NCI-H2107 treated with DMSO at 0.1 percent for 48 hours (cell line): ENCODE measurements at regions not wholly inside any gene's neighbourhood (a gene's known extent, or its start where the extent isn't known, plus 50 kb on each side); places are given as distances from the start of the nearest gene placed in this dataset.

Experiments
- DNase-seq: peaks from one replicate; lab custom pipeline; 2025; ENCODE audit not compliant: unreplicated experiment; lab: John Stamatoyannopoulos, UW

DNA sequence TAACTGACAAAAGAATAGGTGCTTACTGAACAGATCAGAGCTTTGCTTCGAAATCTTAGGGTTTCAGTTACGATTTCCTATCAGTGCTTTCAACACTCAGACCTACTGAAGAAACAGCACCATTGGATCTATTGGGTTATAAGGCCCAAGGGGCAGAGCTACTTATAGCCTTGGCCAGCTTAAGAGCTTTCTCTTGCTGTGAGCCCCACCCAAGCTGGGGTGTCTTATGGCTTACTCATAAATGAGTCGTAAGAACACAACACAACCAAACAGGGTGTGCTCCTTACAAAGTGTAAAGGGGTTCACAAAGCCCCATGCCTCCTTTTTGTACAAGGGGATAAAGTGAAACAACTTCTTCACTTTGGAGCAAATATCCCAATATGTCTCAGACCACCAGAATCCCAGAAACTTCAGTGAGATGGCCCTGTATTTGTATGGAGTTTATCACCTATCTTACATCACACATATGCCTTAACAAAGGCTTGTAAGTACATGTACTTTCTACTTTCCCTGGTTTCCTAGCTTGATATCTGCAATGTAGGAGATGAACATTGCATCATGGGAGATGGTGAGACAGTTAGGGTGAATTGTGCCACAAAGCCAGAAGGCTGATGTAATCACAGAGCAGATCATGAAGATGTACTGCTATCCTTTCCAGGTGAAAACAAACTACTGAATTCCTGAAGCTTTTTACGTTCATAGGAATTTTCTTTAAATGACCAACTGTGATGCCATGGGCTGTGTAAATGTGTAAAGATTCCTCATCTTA lies 115.5 kb upstream of the GLI2 start:
- no peak for DNase-seq

DNA sequence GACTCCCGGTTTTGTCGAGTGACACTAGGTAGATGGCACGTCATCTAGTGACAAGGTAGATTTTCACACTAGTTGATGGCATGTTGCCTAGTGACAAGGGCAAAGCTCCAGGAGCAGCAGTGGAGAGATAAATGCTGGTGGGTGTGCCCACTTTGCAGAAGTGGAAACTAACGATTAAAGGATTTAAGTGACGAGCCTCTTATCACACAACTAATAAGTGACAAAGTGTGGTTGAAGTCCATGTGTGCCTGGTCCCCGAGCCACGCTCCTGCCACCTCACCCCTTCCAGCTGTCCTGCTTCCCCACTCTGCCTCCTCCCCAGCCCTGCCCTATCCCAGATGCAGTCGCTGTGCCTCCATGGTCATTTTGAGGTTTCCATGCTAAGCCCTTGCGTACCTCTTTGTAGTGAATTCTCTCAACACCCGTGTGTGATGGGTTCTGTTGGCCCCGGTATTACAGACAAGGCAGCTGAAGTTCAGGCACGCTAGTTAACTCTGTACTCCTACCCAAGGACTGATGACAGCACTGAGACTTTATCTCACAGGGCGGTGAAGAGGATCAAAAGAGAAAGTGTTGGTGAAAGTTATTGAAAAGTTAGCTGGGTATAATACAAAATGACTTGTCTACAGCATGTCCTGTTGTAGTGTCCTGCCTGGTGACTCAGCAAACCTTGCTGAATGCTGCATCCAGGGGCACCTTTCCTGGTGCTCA lies 113.4 kb upstream of the GLI2 start:
- DNase-seq, result no peak

DNA sequence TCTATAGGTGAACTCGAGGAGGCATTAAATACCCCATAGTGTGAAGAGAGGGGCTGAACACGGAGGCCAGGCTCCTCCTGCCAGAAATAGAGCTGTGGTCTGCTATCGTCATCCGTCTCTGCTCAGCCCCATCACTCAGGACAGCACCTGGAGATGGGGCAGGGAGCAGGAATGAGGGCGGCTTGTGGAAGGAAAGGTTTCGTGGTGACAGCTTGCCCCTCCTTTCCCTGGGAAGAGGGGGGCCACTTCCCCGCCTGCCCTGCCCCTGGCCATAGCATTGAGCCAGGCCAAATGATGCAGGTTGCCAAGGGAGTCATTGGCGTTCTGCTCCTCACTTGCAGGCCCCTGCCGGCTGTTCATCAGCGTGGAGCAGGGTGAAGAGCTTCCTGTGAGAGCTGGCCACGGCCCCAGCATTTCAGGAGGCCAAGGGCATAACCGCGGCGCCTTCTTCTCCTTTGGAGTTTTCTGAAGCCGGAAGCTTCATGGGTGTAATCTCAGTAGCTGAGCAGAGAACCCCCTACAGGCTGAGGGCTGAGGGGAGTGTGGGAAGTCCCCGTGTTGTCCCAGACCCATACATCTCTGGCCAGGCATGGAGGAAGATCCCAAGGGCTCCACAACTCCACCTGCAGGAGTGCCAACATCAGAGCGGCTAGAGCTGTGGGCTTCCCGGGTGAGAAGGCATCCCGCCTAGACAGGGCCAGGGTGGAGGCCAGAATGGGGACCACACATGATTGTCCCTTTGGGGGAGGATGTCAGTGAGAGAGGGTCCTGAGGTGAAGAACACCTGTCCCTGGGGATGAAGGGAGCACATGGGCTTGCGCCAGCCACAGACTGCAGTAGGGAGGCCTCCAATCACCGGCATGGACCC lies 112.5 kb upstream of the GLI2 start:
- DNase-seq, result no peak

DNA sequence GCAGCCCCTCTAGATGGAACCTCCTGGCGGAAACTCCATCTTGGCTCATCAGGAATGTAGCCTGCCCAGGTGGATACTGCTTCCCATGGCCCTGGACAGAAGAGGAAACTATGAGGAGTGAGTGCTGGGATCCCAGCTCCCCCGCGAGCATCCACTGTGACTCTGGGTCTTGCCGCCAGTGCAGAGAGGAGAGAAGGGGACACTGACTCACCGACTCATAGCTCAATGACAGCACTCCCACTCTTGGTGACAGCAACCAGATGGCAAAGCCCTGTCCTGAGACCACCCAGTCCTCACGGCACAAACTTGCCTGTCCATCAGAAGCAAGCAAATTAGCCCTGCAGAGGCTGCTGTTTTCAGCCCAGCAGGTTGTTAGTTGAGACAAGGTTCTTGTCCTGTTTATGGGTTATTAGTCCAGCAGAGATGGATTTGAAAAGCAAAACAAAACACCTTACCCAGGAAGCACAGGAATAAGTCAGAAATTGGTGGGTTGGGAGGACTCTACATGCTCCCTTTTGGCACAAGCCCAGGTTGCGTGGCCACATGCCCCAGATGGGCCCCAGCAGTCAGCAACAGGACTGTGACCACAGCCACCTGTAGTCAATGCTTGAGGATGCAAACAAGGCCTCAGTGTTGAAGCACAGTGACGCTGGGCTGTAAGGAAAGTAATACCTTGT lies 111.5 kb upstream of the GLI2 start:
- no peak for DNase-seq

DNA sequence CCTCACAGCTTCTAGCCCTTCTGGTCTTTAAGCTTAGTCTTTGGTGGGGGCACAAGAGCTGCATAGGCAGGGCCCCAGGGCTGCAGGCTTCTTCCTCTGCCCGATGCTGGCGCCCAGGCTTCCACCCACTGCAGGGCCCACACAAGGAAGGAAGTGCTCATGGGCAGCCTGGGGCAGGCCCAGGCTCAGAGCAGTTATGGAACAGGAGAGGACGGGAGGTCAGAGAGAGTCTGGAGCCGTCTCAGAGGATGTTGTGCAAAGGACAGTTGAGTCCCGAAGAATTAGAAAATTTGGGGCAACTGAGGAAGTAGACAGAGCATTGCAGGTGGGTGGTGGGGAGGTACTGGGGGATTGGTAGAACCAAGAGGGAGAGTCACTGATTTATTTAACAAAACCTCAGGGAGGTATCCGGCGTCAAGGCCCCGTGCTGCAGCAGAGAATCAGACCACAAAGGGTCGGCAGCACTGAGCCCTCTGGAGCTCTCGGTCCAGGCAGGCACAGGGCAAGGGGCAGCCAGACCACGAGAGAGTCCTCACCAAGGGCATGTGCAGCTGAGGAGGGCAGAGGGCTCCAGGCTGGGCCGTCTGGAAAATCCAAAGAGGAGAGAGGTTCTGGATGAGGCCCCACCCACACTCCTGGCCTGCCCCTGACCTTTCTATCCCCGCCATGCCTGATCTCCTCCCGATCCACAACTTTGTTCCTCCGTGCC lies 110.8 kb upstream of the GLI2 start:
- DNase-seq, result no peak

DNA sequence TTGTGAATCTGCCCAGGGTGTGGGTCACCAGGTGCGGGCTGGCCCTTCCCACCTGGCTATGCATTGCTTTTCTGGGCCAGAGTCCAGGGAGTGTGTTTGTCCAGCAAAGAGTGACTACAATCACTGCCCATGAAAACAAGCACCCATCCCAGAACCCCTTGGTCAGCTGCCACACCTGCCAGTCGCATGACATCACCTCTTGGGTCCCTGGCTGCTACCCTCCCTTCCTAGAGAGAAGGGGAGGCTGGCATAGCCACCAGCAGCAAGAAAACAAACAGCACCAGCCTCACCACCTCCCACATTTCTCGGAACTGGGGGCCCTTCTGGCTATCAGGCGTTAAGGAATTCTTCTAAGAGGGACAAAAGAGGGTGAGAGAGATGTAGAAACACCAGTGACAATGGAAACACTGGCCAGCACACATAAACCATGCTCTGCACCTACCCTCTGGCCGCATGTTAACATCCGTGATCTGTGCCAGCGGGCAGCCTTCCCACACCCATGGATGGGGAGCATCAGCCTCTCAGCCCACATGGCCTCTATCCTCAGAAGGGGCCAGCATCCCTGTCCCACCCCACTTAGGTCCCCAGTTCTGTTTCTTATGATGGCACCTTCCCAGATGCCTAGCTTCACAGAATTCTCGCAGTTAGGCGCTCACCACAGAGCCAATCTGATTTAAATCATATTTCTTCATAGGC lies 109.7 kb upstream of the GLI2 start:
- DNase-seq, result no peak

DNA sequence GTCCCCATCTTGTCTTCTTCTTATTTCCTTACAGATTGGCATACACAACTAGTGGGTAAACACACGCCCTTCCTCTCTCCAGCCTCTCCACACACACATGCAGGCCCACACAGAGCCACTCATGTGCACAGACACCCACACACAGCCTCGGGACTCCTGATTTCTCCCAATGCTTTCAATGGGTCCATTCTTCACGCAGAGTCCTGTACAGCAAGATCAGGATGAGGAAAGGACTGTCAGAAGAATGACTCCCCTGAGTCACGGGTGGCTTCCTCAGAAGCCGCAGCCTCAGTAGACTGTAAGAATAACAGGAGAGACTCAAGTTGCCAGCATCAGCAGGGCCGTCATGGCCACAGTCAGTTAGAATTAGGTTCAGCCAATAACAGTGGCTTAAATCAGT lies 109.1 kb upstream of the GLI2 start:
- DNase-seq, result no peak

DNA sequence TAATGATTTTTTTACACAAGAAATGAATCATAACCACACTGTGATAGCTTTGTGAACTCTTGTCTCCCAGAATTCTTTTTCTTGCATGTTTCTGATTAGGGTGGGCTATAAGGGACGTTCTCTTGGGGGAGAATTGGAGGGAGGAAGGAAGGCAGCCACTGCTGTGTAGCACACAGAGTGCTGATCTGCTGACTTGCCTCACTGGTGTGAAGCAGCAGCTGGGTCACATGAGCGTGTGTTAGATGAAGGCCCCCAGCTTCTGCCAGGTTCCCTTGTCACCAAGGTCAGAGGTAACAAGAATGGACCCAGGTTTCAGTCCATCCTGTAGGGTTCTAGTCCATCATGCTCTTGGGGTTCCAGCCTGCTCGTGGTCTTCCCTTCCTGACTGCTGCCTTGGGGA lies 107.4 kb upstream of the GLI2 start:
- no peak for DNase-seq

DNA sequence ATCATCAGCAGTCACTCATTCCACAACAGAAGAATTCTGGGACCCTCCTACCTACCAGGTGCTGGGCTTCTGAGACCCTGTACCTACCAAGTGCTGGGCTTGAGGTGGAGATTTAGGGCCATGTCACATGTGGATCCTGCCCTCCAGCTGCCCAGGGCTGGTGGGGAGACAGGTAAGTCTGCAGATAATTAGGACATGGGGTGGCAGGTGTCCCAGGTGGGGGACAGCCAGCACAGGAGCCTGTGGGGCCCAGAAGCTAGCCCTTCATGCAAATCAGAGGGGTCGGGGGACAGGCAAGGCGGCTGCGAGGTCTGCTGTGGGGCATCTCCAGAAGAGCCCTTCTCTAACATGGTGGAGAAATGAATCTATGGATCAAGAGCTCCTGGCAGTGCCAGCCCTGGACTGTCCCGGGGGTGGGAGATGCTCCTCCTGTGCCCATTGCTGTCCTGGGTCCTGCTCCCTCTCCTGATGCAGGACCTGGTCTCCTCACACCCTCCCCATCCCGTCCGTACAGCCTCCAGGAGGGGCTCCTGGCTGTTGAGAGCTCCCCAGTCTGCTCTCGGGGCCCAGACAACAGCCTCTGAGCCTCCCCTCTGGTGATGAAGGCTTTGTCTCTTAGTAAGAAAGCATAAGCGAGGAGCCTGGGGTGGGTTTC lies 106.3 kb upstream of the GLI2 start:
- no peak for DNase-seq

DNA sequence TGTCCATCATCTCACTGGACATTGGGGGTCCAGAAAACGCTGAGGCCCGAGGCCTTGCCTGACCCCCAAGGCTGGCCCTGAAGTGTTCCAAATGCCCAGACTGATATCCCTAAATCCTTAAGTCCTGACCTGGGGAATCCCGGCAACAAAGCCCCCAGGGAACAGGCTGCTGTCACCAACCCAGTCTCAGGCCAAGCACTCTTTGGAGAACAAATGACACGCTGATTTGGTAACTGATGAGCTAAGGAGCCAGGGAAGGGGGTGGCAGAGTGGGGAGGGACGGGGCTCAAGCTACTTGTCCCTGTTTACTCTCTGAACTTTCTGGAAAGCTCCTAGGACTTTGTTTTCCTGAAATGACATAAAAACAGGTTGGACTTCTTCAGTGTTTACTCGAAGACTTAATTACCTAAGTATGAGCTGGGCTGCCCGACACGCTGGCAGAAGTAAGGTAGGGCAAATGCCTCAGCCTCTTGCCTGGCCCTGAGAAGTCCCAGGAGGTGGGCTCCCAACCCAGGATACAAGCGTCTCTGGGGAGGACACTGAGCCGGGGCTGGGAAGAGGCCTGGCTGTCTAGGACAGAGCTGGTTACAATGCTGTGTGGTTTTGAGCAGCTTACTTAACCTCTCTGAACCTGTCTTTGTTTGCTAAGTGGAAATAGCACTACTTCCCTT lies 105.5 kb upstream of the GLI2 start:
- DNase-seq, result no peak

DNA sequence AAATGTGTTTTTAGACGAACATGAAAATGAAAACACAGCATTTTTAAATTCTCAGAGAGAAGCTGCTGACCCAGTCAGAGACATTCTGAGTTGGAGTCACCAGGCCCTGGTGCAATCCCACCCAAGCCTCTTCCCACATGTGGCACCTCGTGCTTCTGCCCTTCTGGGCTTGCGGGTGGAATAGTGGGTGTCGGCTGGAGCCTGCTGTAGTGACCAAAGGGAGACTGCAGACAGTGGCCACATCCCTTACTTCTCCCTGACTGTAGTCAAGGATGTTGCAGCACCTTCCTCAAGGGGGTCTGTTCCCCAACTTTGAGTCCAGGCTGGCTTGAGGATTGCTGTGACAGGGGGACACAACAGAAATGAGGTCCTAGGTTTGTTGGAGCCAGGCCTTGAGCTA lies 104.4 kb upstream of the GLI2 start:
- no peak for DNase-seq

DNA sequence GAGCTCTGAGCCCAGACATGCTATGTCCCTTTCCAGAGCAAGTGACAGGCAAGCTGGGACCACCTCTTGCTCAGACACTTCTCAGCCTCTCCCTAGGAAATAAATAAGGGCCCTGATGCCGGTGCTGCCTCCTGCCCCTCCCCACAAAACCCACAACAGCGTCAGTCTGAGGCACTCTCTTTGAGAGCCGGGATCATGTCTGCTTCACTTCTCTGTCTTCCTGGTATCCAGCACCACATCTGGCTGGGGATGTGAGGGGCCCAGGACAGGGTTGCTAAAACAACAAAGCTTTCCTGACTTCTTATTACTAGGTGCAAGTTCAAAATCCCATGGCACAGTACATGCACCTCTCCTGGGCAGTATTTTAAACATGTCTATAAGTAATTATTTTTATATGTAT lies 103.9 kb upstream of the GLI2 start:
- DNase-seq, result no peak

DNA sequence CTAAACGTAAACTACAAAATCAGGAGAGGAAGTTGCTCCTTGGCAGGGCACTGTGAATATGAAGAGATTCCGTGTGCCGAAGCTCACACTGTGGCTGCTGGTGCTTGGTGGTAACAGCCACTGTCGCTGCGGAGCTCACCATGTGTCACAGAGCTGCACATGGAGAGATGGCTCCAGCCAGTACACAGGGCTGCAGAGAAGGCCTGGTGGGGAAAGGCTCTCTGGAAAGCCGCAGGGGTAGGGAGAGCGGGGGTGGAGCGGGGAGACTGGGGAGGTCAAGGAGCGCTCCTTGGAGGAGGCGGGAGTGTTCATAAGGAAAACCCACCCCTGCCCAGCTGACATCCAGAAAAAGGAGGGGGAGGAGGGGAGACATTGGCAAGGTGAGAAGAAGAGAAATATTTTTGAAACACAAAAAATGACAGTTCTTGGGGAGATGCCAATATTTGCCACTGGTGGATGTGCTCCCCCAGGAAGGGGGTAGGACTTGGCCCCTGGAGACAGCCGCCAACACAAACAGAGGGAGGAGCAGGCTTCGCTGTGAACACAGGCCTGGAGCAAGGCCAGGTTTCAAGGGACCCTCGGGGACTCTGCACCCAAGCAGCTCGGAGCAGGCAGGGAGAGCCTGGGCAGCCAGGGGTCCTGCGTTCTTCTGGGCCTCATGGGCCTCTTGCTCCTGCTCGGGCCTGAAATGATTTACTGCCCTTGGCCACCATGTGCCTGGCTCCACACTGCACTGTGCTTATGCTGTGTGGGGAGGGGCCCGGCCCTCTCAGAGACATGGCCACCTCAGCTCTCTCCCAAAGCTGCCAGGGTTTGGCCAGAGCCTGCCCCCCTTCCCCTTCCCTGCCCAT lies 102.6 kb upstream of the GLI2 start:
- no peak for DNase-seq

DNA sequence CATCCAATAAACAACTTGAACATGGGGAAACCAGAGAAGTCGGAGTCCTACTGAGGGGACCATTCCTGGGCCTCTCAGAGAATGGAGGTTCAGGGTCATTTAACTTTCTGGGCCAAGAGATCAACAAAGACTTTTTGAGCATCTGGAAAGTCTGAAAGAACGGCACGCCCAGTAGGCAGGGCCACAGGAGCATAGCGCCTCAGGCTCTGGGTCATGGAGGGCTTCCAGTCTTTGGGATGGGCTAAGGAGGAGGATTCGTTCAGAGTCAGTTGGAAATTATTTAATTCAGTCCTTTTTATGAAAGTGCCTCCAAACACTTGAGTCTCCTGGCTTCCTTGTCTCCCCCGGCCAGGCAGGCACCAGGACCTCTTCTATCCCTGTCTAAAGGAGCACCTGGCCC lies 101.1 kb upstream of the GLI2 start:
- DNase-seq, result no peak

DNA sequence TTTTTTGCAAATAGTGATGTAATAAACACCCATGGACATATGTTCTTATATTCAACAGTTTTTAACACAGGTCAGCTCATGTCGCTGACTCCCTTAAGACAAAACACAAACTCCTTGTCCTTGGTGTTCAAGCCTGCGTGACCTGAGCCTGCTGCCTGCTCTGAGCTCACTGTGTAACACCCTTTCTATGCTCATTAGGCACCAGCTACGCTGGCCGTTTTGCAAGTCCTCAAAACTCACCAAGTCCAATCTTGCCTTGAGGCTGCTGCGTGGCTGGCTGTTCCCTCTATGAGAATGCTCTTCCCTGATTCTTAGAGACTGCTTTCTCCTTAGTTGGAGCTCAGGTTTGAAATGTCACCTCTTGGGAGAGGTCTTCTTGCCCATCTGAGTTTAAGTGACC lies 100.5 kb upstream of the GLI2 start:
- DNase-seq, result no peak

DNA sequence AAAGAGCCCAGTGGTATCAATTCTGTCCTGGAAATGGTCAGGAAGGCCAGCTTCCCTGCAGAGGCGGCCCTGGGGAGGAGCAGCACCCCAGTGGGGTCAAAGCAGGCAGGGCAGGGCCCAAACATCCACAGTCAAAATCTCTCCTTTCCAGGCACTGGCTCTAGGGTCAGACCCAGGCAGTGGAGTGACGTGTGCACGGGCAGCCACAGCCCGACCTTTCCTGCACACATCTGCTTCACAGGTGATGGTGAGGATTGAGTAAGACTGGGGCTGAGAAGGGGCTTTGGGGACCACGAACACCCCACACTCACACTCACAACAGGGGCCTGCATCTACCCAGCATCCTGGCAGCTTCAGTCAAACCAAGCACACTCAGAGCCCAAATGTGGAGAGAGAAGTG lies 97.8 kb upstream of the GLI2 start:
- no peak for DNase-seq

DNA sequence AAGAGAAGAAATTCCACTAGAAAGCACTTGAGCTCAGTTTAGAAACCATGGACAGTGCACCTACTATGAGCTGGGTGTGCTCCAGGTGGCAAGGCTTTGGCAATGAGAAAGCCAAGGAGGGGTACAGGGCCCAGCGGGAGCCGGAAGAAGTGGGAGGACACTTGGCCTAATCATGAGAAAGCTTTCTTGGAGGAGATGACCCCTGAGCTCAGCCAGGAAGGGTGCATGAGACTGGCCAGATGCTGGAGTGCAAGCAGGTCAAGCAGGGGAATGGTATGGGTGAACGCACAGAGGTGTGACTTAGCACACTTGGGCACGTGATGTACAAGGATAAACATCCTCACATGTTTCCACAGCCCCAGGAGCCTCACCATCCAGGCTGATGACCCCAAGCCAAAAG lies 97.2 kb upstream of the GLI2 start:
- no peak for DNase-seq

DNA sequence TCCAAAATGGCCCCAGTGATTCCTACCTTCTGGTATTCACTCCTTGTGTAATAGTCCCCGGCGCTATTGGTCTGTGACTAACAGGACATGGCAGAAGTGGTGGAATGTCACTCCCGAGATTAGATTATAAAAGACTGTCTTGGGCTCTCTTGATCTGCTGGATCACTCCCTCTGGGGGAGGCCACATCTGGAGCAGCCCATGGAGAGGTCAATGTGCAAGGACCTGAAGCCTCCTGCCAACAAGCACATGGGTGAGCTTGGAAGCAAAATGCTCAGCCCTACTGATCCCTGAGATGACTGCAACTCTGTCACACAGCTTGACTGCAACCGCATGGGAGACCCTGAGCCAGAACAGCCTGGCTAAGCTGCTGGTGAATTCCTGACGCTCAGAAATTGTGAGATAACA lies 94.3 kb upstream of the GLI2 start:
- no peak for DNase-seq
